LHCN-M2 (cell line): ENCODE measurements at regions not wholly inside any gene's neighbourhood (a gene's known extent, or its start where the extent isn't known, plus 50 kb on each side); places are given as distances from the start of the nearest gene placed in this dataset.
"Not testable (repeated sequence)": the region's sequence is repeated elsewhere in the genome, so short reads cannot be mapped to it uniquely, and the experiment has no call there.

ENCODE experiments used
- DNase-seq: peaks from one replicate; pipeline ENCODE4 v3.0.0-alpha.2; 2012; ENCODE audit warnings: low read depth

GRCh38 chr4:154164931-154165839 is 326.4 kb downstream of the DCHS2 start:
- DNase-seq = peak; percentile 82

- DNase-seq = no peak
Measured at GRCh38 chr4:154160519-154161301, 330.9 kb downstream of the DCHS2 start.

- DNase-seq = peak; percentile 51
Measured at GRCh38 chr4:154158361-154159155, 333.0 kb downstream of the DCHS2 start.

- no peak for DNase-seq
Measured at GRCh38 chr4:154152546-154152945, 339.1 kb downstream of the DCHS2 start.

- not testable (repeated sequence) for DNase-seq
Measured at GRCh38 chr4:154149236-154149635, 342.4 kb downstream of the DCHS2 start.

GRCh38 chr4:154143720-154144119 is 347.9 kb downstream of the DCHS2 start:
- no peak for DNase-seq

- DNase-seq = no peak
Measured at GRCh38 chr4:154142664-154143063, 348.9 kb downstream of the DCHS2 start.

- DNase-seq = no peak
Measured at GRCh38 chr4:154140869-154141268, 350.7 kb downstream of the DCHS2 start.

- no peak for DNase-seq
Measured at GRCh38 chr4:154137320-154137905, 348.5 kb upstream of the SFRP2 start.

- DNase-seq = no peak
Measured at GRCh38 chr4:154135576-154135975, 346.7 kb upstream of the SFRP2 start.

GRCh38 chr4:154132406-154132805 is 343.5 kb upstream of the SFRP2 start:
- no peak for DNase-seq

GRCh38 chr4:154126276-154126675 is 337.4 kb upstream of the SFRP2 start:
- DNase-seq = no peak

- DNase-seq = no peak
Measured at GRCh38 chr4:154125340-154125739, 336.5 kb upstream of the SFRP2 start.

- peak; percentile 96 for DNase-seq
Measured at GRCh38 chr4:154124539-154125255, 335.8 kb upstream of the SFRP2 start.

- DNase-seq = no peak
Measured at GRCh38 chr4:154123897-154124296, 335.0 kb upstream of the SFRP2 start.

- DNase-seq = peak; percentile 56
Measured at GRCh38 chr4:154120690-154121345, 331.9 kb upstream of the SFRP2 start.

- DNase-seq = no peak
Measured at GRCh38 chr4:154120006-154120676, 331.3 kb upstream of the SFRP2 start.

- no peak for DNase-seq
Measured at GRCh38 chr4:154119317-154119716, 330.4 kb upstream of the SFRP2 start.

GRCh38 chr4:154117726-154118125 is 328.8 kb upstream of the SFRP2 start:
- not testable (repeated sequence) for DNase-seq

GRCh38 chr4:154107337-154107736 is 318.5 kb upstream of the SFRP2 start:
- no peak for DNase-seq
